ENCODE measurements at regions not wholly inside any gene's neighbourhood (a gene's known extent, or its start where the extent isn't known, plus 50 kb on each side); places are given as distances from the start of the nearest gene placed in this dataset.

DNA sequence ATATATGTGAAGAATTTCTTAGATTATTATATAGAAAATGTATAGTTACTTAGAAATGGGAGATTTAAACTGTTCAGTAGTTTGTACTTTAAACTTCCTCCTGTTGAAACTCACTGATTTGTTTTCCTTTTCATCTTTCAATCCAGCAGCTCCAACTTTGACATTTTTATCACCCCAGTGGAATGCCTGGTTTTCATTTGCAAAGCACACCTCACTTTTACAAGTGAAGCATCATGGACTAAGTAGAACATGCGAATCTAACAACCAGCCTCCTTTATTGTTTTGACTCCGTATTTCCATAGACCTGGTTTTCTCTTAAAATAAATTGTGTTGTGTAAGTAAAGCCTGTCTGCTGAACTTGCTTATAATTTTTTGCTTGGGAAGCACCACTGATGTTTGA is 97.8 kb upstream of the ROBO2 start:
- TF ChIP-seq, protein P1, sequence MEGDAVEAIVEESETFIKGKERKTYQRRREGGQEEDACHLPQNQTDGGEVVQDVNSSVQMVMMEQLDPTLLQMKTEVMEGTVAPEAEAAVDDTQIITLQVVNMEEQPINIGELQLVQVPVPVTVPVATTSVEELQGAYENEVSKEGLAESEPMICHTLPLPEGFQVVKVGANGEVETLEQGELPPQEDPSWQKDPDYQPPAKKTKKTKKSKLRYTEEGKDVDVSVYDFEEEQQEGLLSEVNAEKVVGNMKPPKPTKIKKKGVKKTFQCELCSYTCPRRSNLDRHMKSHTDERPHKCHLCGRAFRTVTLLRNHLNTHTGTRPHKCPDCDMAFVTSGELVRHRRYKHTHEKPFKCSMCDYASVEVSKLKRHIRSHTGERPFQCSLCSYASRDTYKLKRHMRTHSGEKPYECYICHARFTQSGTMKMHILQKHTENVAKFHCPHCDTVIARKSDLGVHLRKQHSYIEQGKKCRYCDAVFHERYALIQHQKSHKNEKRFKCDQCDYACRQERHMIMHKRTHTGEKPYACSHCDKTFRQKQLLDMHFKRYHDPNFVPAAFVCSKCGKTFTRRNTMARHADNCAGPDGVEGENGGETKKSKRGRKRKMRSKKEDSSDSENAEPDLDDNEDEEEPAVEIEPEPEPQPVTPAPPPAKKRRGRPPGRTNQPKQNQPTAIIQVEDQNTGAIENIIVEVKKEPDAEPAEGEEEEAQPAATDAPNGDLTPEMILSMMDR (IDR thresholded peaks at IDR 0.05) = no peak
- no peak for TF ChIP-seq POLR2A (IDR thresholded peaks at IDR 0.05)
- TF ChIP-seq POLR2AphosphoS5 (IDR thresholded peaks at IDR 0.05) = no peak
